HG02759 (cell line): ENCODE measurements at regions not wholly inside any gene's neighbourhood (a gene's known extent, or its start where the extent isn't known, plus 50 kb on each side); places are given as distances from the start of the nearest gene placed in this dataset.
"Not testable (repeated sequence)": the region's sequence is repeated elsewhere in the genome, so short reads cannot be mapped to it uniquely, and the experiment has no call there.

Experiments
- ATAC-seq: cut with Tn5 transposase; IDR thresholded peaks from one replicate; pipeline ENCODE4 v1.9.1; 2021; ENCODE audit warnings: mild to moderate bottlenecking, moderate library complexity; ENCODE audit not compliant: unreplicated experiment

DNA sequence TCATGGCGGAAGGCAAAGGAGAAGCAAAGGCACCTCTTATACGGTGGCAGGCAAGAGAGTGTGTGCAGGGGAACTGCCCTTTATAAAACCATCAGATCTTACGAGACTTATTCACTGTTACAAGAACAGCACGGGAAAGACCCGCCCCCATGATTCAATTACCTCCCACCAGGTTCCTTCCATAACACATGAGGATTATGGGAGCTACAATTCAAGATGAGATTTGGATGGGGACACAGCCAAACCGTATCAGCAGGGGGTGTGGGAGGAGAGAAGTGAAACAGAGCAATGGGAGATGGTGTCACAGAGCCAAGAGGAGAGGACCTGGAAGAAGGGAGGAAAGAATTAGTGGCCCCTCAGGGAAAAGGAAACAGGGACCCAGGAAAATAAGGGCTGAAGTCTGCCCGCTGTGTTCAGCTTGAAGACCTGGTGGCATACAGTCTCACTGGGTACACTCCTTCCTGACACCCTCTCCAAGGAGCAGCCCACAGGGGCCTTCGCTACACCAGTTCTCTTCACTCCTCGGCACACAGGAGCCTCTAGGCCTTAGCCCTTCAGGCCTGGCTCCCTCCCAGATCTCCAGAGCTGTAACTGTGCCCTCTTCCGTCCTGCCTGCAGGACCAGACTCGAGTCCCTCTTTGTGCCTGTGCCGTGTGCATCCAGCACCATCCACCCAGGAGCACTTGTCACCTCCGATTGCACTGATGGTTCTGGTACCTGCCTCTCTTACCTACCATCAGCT, 262.1 kb downstream of the EIPR1 start:
- no peak for ATAC-seq

DNA sequence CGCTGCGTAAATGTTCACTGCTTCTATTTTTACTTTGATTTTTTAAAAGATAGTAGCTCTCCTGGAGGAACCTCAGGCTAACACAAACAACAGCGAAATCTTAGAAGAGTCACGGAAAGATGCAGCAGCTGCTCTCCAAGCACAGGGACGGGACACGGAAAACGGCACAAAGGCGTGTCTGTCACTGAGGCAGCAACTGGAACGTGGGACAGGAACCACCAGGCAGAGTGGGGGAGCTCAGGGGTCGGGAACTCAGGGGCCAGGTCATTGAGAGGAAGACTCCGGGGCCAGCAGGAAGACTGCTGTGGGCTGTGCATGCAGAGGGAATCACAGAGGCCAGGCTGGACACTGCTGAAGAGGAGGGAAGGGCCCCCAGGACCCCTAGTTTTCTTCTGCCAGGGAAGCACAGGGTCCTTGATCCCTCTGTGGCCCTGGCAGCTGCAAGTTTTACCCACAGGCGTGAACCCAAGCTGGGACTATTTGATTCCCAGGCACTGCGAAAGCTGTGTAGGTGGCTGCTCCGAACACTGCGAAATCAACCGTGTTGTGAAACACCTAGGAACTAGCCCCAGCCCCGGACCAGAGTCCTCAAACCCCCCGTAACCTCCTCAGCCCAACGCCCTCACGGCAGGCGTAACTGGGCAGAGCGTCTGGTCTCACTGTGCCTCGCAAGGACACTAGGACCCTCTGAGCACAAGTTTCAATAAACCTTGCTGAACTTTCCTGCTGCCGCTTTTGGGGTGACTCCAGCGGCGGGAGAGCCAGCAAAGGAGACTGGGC, 263.0 kb downstream of the EIPR1 start:
- ATAC-seq: no peak

DNA sequence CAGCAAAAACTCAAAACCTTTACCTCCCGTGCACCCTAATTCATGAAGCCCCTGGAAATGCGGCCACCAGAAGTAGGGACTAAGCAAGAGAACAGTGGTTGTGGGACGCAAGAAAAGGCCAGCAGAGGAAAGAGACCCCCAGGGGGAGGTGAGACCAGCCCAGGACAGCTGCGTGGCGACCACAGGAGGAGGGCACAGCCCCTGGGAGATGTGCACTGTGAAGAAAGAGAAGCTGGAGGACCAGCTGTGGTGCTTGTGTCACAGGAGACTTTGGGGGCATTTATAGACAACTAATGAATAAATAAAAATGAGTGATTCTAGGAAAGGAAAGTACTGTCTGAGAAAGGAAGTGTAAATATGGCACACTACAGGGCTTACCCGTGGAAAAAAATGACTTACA, 263.8 kb downstream of the EIPR1 start:
- ATAC-seq: no peak

DNA sequence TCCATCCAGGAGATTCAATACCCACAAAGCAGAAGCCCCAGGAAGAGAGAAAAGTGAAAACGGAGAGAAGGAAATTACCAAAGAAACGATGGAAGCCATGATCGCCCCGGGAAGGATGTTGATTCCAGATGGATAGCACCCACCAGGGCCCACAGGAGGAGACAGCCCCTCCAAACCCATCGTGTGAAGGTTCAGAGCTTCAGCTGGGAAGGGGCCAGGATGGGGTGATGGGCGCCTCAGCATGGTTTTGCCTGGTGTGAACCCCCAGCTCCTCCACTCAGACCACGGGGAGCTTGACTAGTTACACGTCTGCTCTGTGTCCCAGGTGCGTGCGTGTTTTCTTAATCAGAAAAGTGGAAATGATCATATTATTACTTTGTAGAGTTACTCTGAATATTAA, 264.5 kb downstream of the EIPR1 start:
- no peak for ATAC-seq

DNA sequence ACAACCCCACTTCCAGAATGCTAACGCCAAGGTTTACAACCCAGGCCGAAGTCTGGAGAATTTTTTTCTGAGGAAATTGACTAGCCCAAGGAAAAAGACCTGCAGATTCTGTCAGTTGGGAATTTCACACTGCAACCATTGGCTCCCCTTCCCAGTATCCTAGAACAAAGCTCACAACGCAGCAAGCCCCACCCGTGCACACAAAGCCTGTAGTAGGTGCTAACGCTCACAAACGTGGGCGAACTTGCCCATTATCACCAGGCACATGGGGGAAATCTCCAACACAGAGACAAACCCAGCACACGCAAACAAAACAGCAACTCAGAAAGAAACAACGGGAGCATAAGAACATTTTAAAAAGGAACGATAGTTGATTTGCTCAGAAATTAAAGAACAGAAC, 265.1 kb downstream of the EIPR1 start:
- ATAC-seq: no peak

DNA sequence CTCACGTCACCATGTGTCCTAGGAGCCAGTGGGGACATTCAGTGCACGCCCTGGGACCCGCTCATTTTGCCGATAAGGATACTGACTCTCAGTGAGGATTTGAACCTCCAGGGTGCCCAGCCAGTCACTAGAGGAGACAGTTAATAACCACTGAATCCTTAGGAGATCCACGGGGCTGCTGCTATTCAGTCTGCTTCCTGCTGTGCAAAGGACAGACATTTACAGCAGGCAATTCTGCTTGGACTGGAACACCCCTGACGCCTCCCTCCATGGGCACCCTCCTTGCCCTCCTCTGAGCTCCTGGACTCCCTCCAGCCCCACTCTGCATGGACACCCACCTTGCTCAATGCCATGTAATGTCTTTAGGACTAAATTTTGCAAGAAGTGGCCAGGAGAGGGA, 265.5 kb downstream of the EIPR1 start:
- ATAC-seq: no peak

DNA sequence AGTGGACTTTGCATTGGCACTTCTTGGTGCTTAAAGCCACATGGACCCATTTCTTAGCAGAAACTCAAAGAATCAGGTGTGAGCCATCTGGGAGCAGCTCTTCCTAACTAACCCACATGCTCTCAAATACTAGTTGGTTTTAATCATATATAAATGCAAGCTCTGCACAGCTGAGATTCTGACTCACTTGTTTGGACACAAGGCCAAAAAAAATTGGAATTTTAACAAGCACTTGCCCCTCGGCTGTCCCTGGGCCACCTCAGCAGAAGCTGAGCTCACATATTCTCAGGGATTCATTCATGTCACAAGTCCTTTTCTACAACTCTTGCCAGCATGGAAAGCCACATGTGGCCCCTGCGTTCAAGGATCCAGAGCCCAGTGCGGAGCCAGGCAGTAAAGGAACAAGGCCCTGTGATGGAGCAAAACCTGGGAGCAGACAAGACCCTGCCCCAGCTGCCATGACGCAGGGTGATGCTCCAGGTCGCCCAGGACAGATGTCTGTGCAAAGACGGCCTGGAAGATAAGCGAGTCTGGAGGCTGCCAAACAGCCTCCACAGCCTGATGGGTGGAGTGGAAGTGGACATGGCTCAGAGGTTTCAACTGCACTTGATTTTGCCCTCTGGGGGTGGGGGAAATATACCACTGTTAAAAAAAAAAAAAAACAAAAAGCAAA, 266.5 kb downstream of the EIPR1 start:
- no peak for ATAC-seq

DNA sequence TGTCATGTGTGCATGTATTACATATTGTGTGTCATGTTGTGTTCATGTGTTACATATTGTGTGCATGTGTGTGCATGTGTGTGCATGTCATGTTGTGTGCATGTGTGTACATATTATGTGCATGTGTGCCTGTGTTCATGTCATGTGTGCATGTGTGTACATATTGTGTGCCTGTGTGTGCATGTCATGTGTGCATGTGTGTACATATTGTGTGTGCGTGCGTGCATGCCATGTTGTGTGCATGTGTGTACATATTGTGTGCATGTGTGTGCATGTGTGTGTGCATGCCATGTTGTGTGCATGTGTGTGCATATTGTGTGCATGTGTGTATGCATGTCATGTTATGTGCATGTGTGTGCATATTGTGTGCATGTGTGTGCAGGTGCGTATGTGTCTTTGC, 267.1 kb downstream of the EIPR1 start:
- no peak for ATAC-seq

DNA sequence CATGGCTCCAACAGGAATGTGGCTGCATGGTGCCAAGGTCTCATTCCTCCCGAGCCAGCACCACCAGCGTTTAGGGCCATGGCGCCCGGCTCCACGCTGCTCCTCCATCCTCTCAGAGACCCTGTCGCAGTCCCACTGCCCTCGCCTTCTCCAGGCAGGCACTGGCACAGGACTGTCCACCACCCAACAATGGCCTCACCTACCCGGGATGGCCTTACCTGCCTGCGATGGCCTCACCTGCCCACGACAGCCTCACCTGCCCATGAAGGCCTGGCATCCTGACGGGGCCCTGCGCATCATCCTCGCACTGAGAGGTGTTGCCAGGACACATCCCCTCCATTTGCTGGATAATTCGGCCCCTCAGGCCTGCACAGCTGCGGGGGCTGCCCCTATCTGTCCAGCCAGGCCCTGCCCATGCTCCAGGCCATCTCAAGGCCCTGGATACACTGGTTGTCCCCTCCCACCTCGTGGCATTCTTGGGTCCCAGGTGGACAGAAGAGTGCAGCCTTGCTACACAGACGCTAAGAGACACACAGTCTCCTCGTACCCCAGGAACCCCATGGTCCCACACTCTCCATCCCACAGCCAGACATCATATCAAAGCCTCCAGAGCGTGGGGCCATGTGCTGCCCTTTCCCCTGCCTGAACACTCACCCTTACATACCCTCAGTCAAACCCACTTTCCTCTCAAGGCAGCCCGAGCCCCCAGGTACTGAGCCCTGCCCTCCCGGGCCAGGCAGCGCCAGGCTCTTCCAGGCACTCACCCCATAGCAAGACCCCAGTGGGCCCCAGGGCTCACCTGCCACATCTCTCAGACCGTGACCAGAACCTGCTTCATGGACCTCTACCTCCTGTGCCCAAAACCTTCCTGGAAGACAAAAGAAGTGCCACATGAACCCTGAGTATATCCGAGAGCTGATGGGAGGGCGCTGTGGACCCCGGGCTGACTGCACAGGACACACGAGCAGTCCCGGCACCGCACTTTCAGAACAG, 268.6 kb downstream of the EIPR1 start:
- ATAC-seq: no peak

DNA sequence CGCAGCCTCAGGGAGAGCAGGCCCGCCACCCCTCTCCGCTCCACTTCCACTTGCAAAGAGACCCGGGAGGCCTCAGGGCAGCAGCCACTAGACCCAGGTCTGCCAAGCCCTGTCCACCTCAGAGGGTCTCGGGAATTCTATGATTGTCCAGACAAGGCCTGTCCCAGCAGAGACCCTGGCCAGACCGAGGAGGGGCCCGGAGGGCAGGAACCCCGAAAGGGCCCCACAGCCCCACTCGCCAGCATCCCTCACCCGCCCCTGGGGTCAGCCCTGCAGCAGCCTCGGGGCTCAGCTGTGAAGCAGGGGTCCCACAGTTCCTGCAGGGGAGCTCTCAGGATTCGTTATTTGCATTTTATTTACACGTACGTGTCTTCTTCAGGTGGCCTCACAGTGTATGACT, 269.5 kb downstream of the EIPR1 start:
- ATAC-seq: no peak

DNA sequence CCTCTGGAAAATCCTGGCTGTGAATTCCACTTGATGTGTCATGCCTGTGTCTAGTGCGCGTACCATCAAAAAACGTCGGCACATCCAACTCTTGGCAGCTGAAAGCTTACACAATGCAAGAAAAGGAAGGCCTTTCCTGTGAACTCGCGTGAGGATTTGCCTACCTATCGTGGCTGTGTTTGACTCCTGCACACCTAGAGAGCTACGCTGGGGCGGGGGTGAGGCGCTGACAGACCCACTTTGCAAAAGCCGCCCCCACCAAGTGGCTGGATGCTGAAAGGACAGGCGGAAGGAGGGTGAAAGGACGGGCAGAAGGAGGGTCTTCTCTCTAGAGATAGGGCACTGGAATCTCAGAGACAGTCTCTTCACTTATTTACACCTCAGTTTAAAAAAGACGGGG, 270.1 kb downstream of the EIPR1 start:
- ATAC-seq: no peak

DNA sequence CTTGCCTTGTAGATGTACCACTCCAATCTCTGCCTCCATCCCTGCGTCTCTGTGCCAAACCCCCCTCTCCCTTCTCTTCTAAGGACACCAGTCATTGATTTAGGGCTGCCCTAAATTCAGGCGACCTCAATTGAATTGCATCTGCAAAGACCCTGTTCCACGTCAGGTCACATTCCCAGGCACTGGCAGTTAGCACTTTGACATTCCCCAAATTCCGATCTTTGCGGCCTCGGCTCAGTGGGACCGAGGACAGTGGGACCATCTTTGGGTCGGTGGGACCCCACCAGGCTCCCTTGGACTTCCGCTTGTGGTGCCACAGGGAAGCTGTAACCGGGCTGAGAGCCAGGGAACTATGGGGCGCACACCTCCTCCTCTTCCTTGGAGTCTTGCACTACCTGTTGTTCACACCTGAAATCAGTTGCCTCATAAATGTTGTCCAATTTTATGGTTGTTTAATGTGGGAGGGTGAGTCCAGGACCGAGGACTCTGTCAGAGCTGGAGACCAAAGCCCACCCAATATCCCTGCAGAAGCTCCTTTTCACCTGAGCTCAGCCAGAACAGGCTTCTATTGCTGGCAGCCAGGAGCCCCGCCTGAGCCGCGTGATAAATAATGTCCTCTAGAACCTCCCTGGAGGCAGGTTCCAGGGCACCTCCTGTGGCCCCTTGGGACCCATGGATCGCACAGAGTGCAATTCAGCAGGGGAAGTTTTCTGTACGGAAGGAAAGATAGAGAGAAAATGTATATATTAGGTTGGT, 271.6 kb downstream of the EIPR1 start:
- ATAC-seq: no peak

DNA sequence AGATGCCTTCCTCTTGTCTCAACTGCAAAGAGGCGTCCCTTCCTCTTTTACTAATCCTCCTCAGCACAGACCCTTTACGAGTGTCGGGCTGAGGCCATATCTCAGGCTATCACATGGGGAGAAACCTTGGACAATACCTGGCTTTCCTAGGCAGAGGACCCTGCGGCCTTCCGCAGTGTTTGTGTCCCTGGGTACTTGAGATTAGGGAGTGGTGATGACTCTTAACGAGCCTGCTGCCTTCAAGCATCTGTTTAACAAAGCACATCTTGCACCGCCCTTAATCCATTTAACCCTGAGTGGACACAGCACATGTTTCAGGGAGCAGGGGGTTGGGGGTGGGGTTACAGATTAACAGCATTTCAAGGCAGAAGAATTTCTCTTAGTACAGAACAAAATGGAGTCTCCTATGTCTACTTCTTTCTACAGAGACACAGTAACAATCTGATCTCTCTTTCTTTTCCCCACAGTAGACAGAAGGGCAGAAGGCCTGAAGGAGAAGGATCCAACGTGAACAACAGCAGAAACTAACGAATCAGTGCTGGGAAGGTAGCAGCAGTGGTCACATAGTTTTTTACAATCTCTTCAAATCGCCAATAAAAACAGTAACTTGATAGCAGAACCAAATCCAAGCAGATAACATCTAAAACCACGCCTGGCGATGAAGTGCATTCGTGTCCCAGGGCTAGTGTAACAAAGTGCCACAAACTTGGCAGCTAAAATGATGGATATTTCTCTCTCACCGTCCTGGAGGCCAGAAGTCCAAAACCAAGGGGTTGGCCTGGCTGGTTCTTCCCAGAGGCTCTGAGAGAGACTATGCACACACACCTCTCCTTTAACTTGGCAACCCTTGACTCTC, 272.4 kb downstream of the EIPR1 start:
- not testable (repeated sequence) for ATAC-seq

DNA sequence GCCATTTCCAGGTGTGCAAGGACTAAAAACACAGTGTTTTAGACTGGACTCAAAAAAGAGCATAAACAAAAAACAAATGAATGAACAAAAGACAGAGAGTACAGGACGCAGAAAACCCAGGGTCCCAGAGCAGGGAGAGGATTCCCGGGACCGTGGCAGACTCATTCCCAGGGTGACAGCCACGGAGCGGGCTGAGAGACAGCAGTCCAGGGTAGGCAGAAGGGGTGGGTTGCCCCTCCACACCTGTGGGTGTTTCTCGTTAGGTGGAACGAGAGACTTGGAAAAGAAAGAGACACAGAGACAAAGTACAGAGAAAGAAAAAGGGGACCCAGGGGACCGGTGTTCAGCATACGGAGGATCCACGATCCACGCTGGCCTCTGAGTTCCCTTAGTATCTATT, 273.4 kb downstream of the EIPR1 start:
- ATAC-seq: no peak

DNA sequence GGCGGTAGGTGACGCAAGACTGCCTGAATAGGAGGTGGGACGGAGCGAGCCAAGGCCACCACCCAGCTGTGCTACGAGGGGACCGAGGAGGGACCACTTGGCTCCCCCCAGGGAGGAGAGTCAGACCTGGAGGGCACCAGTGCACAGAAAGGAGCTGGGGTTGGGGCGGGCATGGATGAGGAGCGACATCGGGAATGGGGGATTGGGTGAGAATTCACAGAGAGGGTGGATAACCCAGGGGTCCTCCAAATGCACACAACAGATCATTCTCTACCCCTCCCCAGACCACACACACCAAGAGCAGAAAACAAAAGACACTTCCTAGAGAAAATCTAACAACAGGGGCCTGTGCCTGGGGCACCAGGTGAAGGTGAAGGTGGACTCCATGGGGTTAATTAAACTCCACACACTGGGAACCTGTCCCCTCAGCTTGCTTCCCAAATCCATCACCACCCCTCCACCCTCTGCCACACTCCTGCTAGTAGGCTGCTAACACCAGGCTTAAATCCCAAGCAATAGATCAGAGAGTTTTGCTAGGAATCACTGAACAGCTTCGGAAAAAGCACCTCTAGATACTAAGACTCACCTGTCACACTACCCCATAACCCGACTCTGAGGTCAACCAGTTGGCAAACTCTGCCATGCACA, 274.6 kb downstream of the EIPR1 start:
- ATAC-seq: no peak

DNA sequence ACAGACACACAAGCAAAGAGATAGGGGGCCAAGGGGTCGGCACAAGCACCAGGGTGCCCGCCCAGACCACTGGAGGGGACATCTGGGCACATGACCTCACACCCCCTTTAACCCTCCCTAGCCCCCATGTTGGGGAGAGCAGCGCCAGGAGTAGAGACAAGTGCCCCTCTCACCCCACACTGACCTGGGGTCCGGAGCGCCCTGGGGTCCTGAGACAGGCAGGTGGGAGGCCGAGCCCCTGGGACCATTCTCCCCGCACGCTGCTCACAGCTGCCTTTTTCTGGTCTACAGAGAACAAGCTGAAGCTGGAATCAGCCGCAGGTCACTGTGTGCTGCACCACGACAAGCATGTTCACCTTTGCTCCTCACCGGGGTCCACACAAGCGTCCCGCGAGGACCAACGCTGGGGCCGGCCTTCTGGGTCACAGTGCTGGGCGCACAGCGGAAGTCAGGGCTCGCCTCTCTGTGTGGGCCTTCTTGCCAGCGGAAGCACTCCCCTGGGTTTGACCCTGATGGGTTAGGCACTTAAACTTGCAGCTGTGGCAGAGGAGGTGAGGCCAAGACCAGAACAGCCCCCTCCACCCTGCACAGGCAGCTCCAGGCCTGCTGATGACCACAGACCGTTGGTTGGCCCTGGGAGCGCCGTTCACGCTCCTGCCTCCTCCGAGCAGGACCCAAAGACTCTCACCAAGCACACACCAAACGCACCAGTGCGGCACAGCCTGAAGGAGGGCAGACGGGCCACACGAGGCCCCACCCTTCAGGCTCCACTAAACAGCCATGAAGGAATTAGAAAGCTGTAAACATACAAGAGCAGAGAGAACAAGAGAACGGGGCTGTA, 275.3 kb downstream of the EIPR1 start:
- no peak for ATAC-seq

DNA sequence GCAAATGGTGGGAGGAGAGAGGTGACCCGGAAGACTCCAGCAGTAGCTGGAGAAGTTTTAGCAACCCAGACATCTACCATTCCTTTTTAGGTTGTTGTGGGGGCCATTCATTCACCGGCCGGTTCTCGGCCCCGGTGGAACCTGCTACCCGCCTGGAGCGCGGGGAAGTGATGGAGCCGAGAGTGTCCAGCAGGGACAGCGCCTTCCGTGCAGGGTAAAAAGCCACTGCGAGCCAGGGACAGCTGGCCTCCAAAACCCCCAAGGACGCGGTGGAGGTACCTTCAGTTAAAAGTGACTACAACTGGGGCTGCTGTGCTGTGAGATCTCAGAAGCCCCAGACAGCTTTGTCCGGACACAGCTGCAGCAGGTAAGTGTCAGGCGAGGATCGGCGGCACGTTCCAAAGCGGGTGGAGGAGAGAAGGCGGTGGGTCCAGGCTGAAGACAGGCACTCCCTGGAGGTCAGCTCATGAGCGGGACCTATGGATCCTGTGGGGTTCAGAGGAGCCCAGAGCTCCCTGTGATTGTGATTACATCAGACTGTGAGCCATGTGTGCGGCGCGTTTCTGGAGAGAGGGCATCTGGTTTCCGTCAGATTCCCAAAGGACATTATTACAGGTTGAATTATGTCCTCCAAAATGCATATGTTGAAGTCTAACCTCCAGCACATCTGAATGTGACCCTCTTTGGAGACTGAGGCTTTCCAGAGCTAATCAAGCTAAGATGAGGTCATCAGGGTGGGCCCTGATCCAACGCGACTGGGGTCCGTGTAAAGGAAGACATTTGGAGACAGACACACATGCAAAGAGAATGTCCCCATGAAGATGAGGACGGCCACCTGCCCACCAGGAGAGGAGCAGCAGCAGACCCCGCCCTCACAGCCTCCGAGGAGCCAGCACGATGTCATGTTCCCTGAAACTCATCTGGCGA, 276.3 kb downstream of the EIPR1 start:
- ATAC-seq: no peak
